ENCODE measurements at regions not wholly inside any gene's neighbourhood (a gene's known extent, or its start where the extent isn't known, plus 50 kb on each side); places are given as distances from the start of the nearest gene placed in this dataset.

DNA sequence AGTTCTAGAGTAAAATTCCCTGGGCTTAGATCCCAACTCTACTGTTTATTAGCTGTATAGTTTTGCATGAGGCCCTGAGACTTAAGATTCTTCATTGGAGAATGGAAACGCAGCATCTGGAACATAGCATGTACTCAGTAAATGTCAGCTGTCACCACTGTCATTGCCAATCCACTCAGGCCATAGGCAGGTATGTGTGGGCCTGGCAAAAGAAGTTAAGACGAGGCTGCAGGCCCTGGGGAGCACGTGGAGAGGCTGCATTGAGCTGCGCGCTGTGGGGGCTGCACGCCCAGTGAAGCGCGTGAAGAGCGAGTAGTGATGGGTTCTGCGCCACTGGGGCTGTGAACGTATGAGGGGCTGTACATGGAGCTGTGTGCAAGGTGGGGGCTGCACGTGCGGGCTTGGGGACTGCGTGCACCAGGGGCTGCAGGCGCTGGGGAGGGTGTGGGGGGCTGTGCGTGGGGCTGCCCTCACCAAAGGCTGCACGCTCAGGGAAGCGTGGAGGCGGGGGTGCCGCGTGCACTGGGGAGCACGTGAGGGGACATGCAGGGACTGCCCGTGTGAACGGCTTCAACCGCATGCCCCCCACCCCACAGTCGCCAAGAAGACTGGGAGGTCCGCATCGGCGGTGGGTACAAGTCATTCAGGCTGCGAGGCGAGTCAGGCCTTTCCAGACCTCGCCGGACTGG is 85.5 kb downstream of the PRR15 start:
- no peaks in the 10 kb centered on the region for H3K9me3 Mint-ChIP-seq
- DNase-seq (ENCODE audit: low spot score) (no peak), ATAC-seq (no peak)
- no peaks in the 10 kb centered on the region for H3K36me3 Mint-ChIP-seq
- H3K4me3 Mint-ChIP-seq, result no peak overlapping the region
- no peaks in the 10 kb centered on the region for H3K27me3 Mint-ChIP-seq (ENCODE audit: low read depth)
- TF ChIP-seq, protein P1, sequence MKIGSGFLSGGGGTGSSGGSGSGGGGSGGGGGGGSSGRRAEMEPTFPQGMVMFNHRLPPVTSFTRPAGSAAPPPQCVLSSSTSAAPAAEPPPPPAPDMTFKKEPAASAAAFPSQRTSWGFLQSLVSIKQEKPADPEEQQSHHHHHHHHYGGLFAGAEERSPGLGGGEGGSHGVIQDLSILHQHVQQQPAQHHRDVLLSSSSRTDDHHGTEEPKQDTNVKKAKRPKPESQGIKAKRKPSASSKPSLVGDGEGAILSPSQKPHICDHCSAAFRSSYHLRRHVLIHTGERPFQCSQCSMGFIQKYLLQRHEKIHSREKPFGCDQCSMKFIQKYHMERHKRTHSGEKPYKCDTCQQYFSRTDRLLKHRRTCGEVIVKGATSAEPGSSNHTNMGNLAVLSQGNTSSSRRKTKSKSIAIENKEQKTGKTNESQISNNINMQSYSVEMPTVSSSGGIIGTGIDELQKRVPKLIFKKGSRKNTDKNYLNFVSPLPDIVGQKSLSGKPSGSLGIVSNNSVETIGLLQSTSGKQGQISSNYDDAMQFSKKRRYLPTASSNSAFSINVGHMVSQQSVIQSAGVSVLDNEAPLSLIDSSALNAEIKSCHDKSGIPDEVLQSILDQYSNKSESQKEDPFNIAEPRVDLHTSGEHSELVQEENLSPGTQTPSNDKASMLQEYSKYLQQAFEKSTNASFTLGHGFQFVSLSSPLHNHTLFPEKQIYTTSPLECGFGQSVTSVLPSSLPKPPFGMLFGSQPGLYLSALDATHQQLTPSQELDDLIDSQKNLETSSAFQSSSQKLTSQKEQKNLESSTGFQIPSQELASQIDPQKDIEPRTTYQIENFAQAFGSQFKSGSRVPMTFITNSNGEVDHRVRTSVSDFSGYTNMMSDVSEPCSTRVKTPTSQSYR (CRISPR knock-in tag; IDR thresholded peaks at IDR 0.05), result no peak
- TF ChIP-seq, protein P2, sequence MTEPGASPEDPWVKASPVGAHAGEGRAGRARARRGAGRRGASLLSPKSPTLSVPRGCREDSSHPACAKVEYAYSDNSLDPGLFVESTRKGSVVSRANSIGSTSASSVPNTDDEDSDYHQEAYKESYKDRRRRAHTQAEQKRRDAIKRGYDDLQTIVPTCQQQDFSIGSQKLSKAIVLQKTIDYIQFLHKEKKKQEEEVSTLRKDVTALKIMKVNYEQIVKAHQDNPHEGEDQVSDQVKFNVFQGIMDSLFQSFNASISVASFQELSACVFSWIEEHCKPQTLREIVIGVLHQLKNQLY (CRISPR knock-in tag; IDR thresholded peaks at IDR 0.05), result no peak
- TF ChIP-seq, protein P3, sequence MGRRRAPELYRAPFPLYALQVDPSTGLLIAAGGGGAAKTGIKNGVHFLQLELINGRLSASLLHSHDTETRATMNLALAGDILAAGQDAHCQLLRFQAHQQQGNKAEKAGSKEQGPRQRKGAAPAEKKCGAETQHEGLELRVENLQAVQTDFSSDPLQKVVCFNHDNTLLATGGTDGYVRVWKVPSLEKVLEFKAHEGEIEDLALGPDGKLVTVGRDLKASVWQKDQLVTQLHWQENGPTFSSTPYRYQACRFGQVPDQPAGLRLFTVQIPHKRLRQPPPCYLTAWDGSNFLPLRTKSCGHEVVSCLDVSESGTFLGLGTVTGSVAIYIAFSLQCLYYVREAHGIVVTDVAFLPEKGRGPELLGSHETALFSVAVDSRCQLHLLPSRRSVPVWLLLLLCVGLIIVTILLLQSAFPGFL (CRISPR knock-in tag; IDR thresholded peaks at IDR 0.05; ENCODE audit: borderline replicate concordance), result no peak
- TF ChIP-seq EMX1 (CRISPR knock-in tag; IDR thresholded peaks at IDR 0.05) (no peak), CBFB (CRISPR knock-in tag; IDR thresholded peaks at IDR 0.05; ENCODE audit: low read depth) (no peak), ATF2 (CRISPR knock-in tag; IDR thresholded peaks at IDR 0.05; ENCODE audit: borderline replicate concordance, low read depth) (no peak), ZNF396 (CRISPR knock-in tag; IDR thresholded peaks at IDR 0.05; ENCODE audit: borderline replicate concordance) (no peak), ZNF416 (CRISPR knock-in tag; IDR thresholded peaks at IDR 0.05) (no peak), ESRRA (CRISPR knock-in tag; IDR thresholded peaks at IDR 0.05; ENCODE audit: borderline replicate concordance) (no peak), PRRX2 (CRISPR knock-in tag; IDR thresholded peaks at IDR 0.05) (no peak)
- TF ChIP-seq, protein P4, sequence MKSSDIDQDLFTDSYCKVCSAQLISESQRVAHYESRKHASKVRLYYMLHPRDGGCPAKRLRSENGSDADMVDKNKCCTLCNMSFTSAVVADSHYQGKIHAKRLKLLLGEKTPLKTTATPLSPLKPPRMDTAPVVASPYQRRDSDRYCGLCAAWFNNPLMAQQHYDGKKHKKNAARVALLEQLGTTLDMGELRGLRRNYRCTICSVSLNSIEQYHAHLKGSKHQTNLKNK (CRISPR knock-in tag; IDR thresholded peaks at IDR 0.05), result no peak
- TF ChIP-seq, protein P5, sequence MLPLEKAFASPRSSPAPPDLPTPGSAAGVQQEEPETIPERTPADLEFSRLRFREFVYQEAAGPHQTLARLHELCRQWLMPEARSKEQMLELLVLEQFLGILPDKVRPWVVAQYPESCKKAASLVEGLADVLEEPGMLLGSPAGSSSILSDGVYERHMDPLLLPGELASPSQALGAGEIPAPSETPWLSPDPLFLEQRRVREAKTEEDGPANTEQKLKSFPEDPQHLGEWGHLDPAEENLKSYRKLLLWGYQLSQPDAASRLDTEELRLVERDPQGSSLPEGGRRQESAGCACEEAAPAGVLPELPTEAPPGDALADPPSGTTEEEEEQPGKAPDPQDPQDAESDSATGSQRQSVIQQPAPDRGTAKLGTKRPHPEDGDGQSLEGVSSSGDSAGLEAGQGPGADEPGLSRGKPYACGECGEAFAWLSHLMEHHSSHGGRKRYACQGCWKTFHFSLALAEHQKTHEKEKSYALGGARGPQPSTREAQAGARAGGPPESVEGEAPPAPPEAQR (CRISPR knock-in tag; IDR thresholded peaks at IDR 0.05), result no peak
- TF ChIP-seq, protein P6, sequence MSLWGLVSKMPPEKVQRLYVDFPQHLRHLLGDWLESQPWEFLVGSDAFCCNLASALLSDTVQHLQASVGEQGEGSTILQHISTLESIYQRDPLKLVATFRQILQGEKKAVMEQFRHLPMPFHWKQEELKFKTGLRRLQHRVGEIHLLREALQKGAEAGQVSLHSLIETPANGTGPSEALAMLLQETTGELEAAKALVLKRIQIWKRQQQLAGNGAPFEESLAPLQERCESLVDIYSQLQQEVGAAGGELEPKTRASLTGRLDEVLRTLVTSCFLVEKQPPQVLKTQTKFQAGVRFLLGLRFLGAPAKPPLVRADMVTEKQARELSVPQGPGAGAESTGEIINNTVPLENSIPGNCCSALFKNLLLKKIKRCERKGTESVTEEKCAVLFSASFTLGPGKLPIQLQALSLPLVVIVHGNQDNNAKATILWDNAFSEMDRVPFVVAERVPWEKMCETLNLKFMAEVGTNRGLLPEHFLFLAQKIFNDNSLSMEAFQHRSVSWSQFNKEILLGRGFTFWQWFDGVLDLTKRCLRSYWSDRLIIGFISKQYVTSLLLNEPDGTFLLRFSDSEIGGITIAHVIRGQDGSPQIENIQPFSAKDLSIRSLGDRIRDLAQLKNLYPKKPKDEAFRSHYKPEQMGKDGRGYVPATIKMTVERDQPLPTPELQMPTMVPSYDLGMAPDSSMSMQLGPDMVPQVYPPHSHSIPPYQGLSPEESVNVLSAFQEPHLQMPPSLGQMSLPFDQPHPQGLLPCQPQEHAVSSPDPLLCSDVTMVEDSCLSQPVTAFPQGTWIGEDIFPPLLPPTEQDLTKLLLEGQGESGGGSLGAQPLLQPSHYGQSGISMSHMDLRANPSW (CRISPR knock-in tag; conservative IDR thresholded peaks at IDR 0.05; ENCODE audit: low read depth), result no peak
- no peak overlapping the region for H3K27ac Mint-ChIP-seq
- POLR2A ChIA-PET, result no interaction called here
- H3K4me1 Mint-ChIP-seq, result peaks cover 1% of the 10 kb centered on the region; the same call in 1 of the 2 replicates
- CTCF ChIA-PET, result no interaction called here

DNA sequence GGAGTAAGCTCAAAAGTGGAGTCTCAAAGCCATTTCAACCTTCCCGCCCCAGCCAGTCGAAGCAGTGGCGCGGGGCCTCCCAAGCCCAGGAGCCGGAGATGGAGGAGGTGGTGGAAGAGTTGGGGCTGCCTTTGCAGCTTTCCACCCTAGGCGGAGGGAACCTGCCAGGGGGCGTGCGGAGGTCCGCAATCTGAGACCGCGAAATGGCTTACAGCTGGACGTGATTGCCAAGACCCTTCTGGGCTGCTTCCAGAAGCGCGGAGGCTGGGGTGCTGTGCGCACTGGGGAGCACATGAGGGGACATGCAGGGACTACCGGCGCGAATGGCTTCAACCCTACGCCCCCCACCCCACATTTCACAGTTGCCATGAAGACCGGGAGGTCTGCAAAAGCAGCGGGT is 86.2 kb downstream of the PRR15 start:
- Mint-ChIP-seq H3K4me3 (no peak overlapping the region), H3K36me3 (no peaks in the 10 kb centered on the region), H3K4me1 (peaks cover 3% of the 10 kb centered on the region; the same call in 1 of the 2 replicates), H3K27me3 (ENCODE audit: low read depth) (no peaks in the 10 kb centered on the region), H3K27ac (no peak overlapping the region), H3K9me3 (no peaks in the 10 kb centered on the region)
- ChIA-PET POLR2A (no interaction called here), CTCF (interaction anchor here (1.6 kb wide), 1 partner anchor 14 kb away, joined by 5 read pairs; no protein-coding TSS in a partner anchor)
- no peak for DNase-seq (ENCODE audit: low spot score)
- TF ChIP-seq, protein P1 (CRISPR knock-in tag; IDR thresholded peaks at IDR 0.05), result no peak
- TF ChIP-seq ZNF317 (CRISPR knock-in tag; IDR thresholded peaks at IDR 0.05; ENCODE audit: borderline replicate concordance, low read depth), result no peak
- TF ChIP-seq TEAD1 (CRISPR knock-in tag; IDR thresholded peaks at IDR 0.05), result no peak
- TF ChIP-seq NFYB (CRISPR knock-in tag; conservative IDR thresholded peaks at IDR 0.05; ENCODE audit: low read depth), result no peak
- ATAC-seq, result no peak
